CD4-positive, alpha-beta T cell treated with Interleukin-4 for 1 hour (primary cell): ENCODE measurements at regions not wholly inside any gene's neighbourhood (a gene's known extent, or its start where the extent isn't known, plus 50 kb on each side); places are given as distances from the start of the nearest gene placed in this dataset.
"Not testable (repeated sequence)": the region's sequence is repeated elsewhere in the genome, so short reads cannot be mapped to it uniquely, and the experiment has no call there.

ENCODE experiments used
- DNase-seq, 2 donors: peaks; one replicate each; pipeline ENCODE4 v3.0.0-alpha.2; 2020 to 2022

GRCh38 chr12:131277186-131278091, 323.7 kb downstream of the ADGRD1 start:
- not testable (repeated sequence) for DNase-seq

- not testable (repeated sequence) for DNase-seq
Observed at GRCh38 chr12:131278451-131279115, 324.9 kb downstream of the ADGRD1 start.

DNA sequence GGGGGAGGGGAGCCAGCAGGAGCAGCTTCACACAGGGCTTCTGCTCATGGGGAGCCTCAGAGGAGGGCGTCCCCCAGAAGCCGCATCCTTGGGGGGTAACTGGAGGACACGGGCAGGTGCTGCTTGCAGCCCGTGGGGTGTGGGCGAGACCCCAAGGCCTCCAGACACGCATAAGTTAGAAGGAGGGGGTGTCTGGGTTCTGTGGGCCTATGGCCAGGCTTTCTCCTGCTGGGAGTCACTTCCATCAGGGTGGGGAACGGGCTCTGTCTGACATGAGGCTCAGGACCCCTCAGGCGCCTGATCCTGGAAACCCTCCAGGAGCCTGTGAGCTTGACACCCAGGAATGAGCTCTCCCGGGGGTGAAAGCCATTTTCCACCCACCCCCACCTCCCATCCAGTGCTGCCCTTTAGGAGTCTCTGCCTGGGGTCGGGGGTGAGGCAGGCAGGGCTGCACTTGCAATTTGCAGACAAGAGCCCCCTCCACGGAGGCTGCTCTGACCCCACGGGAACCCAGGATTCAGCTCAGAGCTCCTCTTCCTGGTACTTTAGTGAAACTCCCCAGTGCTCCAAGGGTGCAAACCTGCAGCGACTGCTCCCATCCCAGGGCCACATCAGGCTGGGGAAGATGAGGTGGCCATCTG, 325.7 kb downstream of the ADGRD1 start:
- no peak for DNase-seq

GRCh38 chr12:131280426-131280825, 326.7 kb downstream of the ADGRD1 start:
- DNase-seq, result no peak

- no peak for DNase-seq
Observed at GRCh38 chr12:131281016-131281415, 327.3 kb downstream of the ADGRD1 start.

GRCh38 chr12:131282292-131283080, 328.8 kb downstream of the ADGRD1 start:
- peak in 1 of 2 donors; percentile 7 for DNase-seq

DNA sequence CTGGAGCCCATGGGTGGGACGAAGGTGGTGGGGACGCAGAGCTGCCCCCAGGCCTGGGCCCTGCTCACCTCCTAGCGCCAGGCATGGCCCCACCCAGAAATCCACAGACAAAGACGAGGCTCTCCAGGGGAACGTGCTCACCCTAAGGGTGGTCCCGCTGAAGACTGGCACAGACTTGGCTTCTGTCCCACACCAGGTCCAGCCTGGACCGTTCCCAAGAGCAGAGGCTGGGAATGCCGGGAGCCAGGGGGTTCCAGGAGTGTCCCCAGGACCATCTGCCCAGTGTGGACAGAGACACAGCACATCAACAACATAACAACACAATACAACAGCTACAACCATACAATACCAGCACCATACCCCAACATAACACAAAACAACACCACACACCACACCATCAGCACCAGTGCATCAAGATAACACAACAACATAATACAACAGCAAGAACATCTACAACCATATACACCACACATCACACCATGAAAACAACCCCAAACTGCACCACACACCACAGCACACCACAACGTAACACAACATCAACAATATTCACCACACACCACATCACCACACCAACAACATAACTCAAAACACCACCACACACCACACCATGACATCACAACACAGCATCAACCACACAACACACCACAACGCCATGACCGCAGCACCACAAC, 329.6 kb downstream of the ADGRD1 start:
- no peak for DNase-seq

DNA sequence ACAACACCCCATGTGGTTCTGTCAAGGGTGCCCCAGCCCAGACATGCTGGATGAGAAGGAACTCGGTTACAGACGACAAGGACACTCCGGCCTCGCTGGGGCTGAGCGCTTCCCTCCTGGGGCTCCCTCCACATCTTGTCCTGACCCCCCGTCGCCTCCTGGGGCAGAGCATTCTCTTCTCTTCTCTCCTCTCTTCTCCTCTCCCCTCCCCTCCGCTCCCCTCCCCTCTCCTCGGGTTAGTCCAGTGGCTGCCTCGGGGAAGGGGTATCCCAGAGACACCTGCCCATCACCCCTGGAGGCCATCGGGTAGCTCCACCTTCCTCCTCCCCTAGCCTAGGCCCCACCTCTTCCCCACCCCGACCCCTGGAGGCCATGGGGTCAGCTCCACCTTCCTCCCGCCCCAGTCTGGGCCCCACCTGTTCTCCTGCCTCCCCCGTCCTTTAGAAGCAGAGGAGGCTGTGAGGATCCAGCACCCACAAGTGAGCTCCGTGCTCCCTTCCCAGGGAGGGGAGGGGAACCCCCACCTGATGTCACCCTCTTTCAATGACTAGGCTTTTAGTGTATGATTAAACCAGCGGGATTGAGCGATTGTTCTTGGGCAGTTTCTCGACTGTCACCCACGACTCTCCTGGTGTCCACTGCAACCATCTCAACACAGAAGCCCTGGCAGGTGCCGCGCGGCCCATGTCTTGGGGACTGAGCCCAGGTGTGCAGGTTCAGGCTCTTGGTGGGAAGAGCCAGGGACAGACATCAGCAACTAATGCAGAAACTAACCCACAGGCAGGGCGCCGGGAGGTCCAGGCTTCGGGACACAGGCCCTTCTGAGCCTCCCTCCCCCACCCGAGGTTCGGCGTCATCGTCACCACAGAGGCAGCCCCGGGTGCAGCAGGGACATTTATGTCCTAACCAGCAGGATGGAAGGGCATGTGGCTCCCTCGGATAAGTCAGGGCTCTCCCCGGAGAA, 330.4 kb downstream of the ADGRD1 start:
- not testable (repeated sequence) for DNase-seq

DNA sequence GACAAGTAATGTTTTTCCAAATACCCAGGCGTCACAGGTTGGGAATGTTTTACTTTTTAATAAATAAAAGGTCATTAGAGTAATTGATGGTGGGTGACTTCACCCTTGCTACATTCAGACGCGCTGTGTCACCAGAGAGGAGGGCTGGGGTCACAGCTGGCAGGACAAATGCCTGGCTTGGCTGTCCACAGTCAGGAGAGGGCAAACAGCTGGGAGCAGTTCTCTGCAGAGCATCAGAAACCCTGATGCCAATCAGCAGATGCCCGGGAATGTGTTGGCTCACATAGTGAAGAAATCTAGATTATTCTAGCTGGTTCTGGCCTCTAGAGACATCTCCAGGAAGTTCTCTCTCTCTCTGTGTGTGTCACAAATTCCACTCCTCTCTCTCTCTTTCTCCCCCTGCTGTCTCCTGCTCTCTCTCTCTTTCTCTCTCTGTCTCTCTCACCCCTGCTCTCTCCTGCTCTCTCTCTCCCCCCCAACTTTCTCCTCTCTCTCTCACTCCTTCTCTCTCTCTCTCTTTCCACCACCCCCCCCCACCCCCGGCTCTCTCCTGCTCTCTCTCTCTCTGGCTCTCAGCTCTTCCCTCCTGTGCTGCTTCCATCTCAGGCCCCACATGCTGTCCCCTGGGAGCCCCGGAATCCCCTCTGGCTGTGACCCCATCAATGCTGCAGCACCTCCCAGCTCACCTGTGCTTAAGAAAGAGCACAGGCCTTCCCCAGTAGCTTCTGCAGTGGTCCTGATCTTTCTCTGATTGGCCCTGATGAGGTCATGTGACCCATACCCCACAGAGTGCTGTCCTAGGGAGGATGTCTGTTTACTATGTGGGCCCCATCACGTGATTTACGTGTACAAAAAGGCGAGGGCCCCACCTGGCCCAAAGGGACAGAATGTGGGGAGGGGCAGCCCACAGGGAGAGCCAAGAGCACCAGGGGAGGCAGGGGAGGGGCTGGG, 331.5 kb downstream of the ADGRD1 start:
- DNase-seq, result not testable (repeated sequence)

DNA sequence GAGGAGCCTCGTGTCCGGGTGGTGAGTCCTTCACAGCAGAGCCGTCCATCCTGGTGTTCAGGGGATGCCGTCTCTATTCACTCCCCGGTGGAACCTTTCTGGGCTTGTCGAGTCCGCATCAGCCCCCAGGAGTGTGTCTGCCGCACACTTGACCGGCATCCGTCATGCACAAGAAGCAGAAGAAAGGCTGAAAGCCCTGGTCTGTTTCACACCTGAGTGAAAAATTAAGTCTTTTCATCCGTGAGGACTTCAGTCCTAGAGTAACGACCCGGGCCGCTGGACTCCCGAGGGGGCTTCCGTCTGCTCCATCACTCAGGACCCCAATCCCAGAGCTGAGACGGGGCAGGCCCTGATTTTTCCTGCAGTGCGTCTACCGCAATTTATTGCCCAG, 332.2 kb downstream of the ADGRD1 start:
- DNase-seq, result not testable (repeated sequence)

DNA sequence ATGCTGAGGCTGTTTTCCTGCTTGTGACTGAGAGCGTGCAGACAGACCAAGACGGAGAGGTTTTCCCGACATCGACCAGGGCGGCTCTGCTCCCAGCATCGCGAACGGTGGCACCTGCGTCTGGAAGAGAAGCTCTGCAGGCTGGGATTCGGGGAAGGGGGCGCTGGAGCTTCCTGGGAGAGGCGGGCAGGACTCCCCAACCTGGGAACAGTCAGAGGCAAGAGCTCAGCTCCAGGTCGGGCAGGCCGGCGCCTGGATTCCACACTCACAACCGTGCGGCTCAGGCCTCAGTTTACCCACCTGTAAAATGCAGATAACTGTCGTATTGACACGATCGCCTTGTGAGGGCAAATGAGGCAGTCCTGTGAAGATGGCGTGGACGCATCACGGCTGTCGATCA, 332.6 kb downstream of the ADGRD1 start:
- DNase-seq, result not testable (repeated sequence)

DNA sequence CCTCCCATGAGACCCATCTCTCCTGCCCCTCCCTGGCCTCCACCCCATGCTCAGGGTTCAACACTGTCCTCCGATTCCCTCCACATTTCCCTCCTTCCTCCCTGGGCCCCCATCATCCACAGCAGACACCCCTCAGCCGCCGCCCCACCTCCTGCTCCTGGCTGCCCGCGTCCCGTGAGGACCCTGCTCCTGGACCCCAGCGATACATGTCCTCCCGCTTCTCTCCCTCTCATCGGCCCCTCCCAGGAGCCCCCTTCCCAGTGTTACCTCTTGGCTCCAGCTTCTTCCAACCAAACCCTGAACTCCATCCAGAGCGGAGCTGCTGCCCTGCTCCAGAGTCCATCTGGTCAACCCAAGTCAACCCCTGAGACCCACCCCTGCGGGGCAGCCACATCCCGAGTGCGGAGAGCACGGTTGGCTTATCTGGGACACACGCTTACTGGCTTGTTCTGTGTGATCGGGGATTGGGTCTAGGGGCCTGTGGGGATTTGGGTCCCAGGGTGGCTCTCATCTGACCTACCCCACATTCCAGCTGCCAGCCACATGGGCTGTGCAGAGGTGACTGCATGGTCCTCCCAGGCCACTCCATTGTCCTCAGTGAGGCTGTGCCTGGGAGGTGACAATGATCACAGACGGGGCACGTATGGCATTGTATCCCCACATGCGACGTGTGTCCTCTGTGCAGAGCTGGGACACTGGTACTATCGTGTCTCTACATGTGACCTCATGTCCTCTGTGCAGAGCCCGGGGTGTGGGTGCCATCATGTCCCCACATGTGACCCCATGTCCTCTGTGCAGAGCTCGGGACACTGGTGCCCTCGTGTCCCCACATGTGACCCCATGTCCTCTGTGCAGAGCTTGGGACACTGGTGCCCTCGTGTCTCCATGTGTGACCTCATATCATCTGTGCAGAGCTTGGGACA, 333.6 kb downstream of the ADGRD1 start:
- DNase-seq, result no peak

DNA sequence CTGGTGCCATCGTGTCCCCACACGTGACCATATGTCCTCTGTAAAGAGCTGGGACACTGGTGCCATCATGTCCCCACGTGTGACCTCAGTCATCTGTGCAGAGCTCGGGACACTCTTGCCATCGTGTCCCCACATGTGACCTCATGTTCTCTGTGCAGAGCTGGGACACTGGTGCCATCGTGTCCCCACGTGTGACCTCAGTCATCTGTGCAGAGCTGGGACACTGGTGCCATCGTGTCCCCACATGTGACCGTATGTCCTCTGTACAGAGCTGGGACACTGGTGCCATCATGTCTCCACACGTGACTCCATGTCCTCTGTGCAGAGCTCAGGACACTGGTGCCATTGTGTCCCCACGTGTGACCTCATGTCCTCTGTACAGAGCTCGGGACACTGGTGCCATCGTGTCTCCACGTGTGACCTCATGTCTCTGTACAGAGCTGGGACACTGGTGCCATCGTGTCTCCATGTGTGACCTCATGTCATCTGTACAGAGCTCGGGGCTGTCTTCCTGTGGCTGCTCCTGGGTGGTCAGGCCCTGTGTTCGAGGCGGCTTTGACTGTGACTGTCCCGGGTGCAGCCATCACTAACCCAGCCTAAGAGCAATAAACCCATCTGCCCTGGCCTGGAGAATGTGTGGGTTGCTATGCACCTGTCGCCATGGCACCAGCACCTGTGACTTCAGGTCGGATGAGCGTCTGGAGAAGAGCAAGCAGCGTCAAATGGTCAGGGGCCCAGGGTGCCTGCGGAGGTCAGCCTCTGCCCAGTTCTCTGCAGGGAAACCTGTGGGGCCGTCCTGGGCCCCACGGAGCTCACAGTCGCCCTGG, 334.4 kb downstream of the ADGRD1 start:
- DNase-seq, result no peak

DNA sequence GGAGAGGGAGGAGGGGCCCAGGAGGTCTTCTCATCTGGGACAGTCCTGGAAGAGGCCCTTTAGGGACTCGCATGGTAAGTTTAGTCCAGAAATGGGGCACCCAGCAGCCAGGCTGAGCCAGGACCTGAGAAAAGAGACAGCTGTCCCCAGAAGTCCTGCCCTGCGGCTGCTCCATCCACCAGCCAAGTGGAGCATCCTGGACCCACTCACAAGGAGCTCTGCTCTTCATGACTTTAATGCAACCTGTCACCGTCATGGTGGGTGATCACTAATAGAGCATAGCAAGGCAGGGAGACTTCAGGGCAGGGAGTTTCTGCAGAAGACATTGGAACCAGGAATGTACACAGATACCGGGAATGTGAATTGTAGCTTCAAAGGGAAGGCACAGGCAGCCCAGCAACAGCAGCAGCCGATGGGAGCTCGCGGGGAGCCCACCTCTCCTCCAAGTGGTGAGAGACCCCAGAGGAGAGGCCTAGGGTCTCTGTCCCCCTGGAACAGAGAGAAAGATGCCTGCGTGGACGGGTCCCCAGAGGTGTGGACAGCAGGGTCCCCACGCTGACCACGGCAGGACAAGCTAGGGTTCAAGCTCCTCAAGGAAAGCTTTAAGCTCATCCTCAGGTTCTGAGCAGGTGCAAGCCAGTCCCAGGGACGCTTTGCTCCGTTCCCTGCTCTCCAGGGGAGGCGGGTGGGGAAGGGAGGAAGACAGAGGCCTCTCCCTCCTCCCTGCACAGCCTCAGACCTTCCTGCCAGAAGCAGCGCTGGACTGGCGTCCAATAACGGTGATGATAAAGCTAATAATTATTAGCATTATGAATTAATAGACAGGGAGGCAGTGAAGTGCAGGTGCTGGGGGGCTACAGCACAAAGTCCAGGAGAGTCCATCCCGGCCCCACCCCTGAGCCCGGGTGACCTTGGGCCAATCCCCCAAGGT, 335.3 kb downstream of the ADGRD1 start:
- DNase-seq, result not testable (repeated sequence)

- DNase-seq, result not testable (repeated sequence)
Observed at GRCh38 chr12:131289807-131290206, 336.1 kb downstream of the ADGRD1 start.

DNA sequence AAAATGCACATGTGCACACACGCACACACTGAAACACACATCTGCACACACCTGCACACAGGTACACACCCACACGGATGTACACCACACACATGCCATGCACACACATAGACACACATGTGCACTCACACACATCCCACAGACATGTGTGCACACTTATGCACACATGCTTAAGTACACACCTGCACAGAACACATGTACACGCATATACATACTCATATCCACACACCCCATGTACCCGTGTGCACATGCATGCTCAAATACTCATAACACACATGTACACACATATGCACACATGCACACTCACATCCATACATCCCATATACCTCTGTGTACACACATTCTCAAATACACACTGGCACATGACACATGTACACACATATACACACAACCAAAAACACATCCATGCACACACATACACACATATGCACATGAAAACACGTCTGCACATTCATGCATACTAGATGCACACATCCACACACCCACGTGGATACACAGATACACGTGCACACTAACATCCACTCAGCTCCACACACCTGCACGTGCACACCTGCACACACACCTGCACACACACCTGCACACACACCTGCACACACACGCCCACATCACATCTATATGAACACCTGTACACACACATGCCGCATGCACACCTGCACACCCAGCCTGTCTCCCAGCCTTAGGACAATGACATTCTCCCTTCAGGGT, 336.7 kb downstream of the ADGRD1 start:
- DNase-seq, result no peak
